PC-9 (cell line): ENCODE measurements at regions not wholly inside any gene's neighbourhood (a gene's known extent, or its start where the extent isn't known, plus 50 kb on each side); places are given as distances from the start of the nearest gene placed in this dataset.

Experiments used
- BruUV-seq: library from RNA; stranded (reverse); fragments of 400-500 nt; replicated peaks from 2 replicates; lab custom pipeline; 2021; lab: Mats Ljungman, UMichigan
- CTCF ChIA-PET: fragments of 300-600 bp; sonication (Branson Sonifier 250); formaldehyde crosslinking; loops from one replicate; lab custom pipeline; 2022; ENCODE audit warnings: antibody characterized with exemption; lab: Charles Lee
- POLR2A ChIA-PET: fragments of 300-600 bp; sonication (Branson Sonifier 250); formaldehyde crosslinking; loops from one replicate; lab custom pipeline; 2022; ENCODE audit warnings: antibody characterized with exemption; ENCODE audit not compliant: unreplicated experiment; lab: Charles Lee
- DNase-seq, 2 experiments: peaks; one replicate each; pipeline versions ENCODE4 v3.0.0 to v3.0.0-alpha.2; 2015 to 2022; ENCODE audit warnings: mixed read lengths in 1 of 2
- H2AFZ ChIP-seq: fragments of 200-600 bp; sonication (generic); 2 replicates; pipeline ENCODE4 v1.8.1; 2017; ENCODE audit warnings: antibody characterized with exemption
- H3F3A ChIP-seq: fragments of 200-600 bp; sonication (generic); 2 replicates; pipeline ENCODE4 v1.8.1; 2017; ENCODE audit warnings: antibody characterized with exemption, mild to moderate bottlenecking, low read depth; ENCODE audit not compliant: insufficient read depth
- H3K27ac ChIP-seq: fragments of 200-600 bp; sonication (generic); 2 replicates; pipeline ENCODE4 v1.6.1; 2016; ENCODE audit warnings: mixed run types
- H3K27me3 ChIP-seq: fragments of 200-600 bp; sonication (generic); 2 replicates; pipeline ENCODE4 v1.6.1; 2016; ENCODE audit warnings: low read depth, mixed run types; ENCODE audit not compliant: insufficient read depth
- H3K36me3 ChIP-seq: fragments of 200-600 bp; sonication (generic); 2 replicates; pipeline ENCODE4 v1.6.1; 2016; ENCODE audit warnings: low read depth, mixed run types
- H3K4me1 ChIP-seq: fragments of 200-600 bp; sonication (generic); replicated peaks from 2 replicates; pipeline ENCODE4 v1.6.1; 2016; ENCODE audit warnings: mixed run types; ENCODE audit not compliant: insufficient read depth
- H3K4me2 ChIP-seq: fragments of 200-600 bp; sonication (generic); 2 replicates; pipeline ENCODE4 v1.6.1; 2017; ENCODE audit warnings: mixed run types
- H3K4me3 ChIP-seq: fragments of 200-600 bp; sonication (generic); 2 replicates; pipeline ENCODE4 v1.6.1; 2016; ENCODE audit warnings: mixed run types
- H3K79me2 ChIP-seq: fragments of 200-600 bp; sonication (generic); 2 replicates; pipeline ENCODE4 v1.6.1; 2017; ENCODE audit warnings: low read depth, mixed run types
- H3K9me2 ChIP-seq: fragments of 200-600 bp; sonication (generic); 2 replicates; pipeline ENCODE4 v1.8.1; 2017; ENCODE audit warnings: mild to moderate bottlenecking; ENCODE audit not compliant: insufficient read depth
- H3K9me3 ChIP-seq: fragments of 200-600 bp; sonication (generic); 2 replicates; pipeline ENCODE4 v1.8.1; 2016; ENCODE audit warnings: low read depth; ENCODE audit not compliant: insufficient read depth
- H4K20me1 ChIP-seq: fragments of 200-600 bp; sonication (generic); 2 replicates; pipeline ENCODE4 v1.8.1; 2017; ENCODE audit not compliant: insufficient read depth
- EZH2 ChIP-seq: fragments of 200-600 bp; sonication (generic); IDR thresholded peaks from 2 replicates; pipeline ENCODE4 v1.8.0; 2017; ENCODE audit warnings: antibody characterized with exemption, low read depth
- intact Hi-C: fragments of 100-400 bp; cut with micrococcal nuclease; formaldehyde crosslinking; loops from one replicate; pipeline ENCODE4 v1.10.0; 2022; ENCODE audit not compliant: unreplicated experiment
- TF ChIP-seq, protein P1 (sequence below): fragments of 200-600 bp; sonication (generic); conservative IDR thresholded peaks from 2 replicates; pipeline ENCODE4 v1.6.1; 2017; ENCODE audit warnings: mixed run types, antibody characterized with exemption, mild to moderate bottlenecking, moderate library complexity

DNA sequence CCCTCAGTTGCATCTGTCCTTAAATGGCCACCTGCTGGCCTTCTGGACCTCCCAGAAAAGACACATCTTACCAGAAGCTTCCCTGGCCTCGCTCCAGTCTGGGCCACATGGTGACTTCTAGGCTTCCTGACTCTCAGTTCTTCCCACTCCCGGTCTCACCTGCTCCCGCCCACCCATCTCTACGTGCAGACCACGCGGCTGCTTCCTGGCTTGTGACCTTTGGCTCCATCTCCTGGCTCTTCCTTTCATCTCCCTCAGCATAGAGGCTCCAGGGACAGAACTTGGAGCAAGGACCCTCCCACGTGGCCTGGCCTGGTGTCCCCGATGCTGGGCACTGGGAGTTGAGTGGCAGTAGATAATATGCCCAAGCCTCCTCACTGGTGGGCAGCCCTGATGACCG is 124.9 kb upstream of the IRF2BP2 start:
- peaks cover 20% of the 10 kb centered on the region for H3K4me1 ChIP-seq
- no peak overlapping the region for H3K27ac ChIP-seq
- no peaks in the 10 kb centered on the region for H3K27me3 ChIP-seq
- no peak for TF ChIP-seq EZH2
- TF ChIP-seq, protein P1, sequence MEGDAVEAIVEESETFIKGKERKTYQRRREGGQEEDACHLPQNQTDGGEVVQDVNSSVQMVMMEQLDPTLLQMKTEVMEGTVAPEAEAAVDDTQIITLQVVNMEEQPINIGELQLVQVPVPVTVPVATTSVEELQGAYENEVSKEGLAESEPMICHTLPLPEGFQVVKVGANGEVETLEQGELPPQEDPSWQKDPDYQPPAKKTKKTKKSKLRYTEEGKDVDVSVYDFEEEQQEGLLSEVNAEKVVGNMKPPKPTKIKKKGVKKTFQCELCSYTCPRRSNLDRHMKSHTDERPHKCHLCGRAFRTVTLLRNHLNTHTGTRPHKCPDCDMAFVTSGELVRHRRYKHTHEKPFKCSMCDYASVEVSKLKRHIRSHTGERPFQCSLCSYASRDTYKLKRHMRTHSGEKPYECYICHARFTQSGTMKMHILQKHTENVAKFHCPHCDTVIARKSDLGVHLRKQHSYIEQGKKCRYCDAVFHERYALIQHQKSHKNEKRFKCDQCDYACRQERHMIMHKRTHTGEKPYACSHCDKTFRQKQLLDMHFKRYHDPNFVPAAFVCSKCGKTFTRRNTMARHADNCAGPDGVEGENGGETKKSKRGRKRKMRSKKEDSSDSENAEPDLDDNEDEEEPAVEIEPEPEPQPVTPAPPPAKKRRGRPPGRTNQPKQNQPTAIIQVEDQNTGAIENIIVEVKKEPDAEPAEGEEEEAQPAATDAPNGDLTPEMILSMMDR: no peak
- no TSS peak for BruUV-seq
- POLR2A ChIA-PET: no interaction called here
- H3K4me3 ChIP-seq: no peak overlapping the region
- H3K79me2 ChIP-seq: no peaks in the 10 kb centered on the region
- CTCF ChIA-PET: no interaction called here
- H4K20me1 ChIP-seq: no peaks in the 10 kb centered on the region
- no peak overlapping the region for H3K4me2 ChIP-seq
- H3F3A ChIP-seq: peaks cover 21% of the 10 kb centered on the region
- intact Hi-C loops: no loop called here
- no peak overlapping the region for H2AFZ ChIP-seq
- no peaks in the 10 kb centered on the region for H3K9me3 ChIP-seq
- H3K9me2 ChIP-seq: no peaks in the 10 kb centered on the region
- no peaks in the 10 kb centered on the region for H3K36me3 ChIP-seq
- no peak for DNase-seq

DNA sequence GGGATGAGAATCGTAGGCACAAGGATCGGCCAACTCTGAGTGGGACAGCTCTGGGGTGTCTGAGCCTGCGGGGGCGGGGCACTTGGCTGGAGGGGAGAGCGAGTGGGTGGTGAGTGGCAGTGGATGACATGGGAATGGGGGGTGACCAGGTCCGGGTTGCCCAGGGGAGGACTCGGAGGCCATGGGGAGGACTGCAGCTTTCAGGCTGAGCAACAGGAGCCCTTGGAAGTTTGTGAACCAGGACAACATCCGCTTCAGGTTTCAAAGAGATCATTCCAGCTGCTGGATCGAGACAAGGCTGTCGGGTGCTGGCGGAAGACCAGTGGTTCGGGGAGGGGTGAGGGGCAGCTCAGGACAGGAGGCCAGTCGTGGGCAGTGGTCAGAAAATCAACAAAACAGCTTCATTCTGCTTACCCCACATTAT is 124.4 kb upstream of the IRF2BP2 start:
- no peaks in the 10 kb centered on the region for H3K36me3 ChIP-seq
- intact Hi-C loops: no loop called here
- H3F3A ChIP-seq: peaks cover 21% of the 10 kb centered on the region
- no peaks in the 10 kb centered on the region for H4K20me1 ChIP-seq
- no peak for DNase-seq
- TF ChIP-seq EZH2: no peak
- TF ChIP-seq, protein P1: no peak
- no peaks in the 10 kb centered on the region for H3K79me2 ChIP-seq
- no peaks in the 10 kb centered on the region for H3K9me3 ChIP-seq
- H3K4me1 ChIP-seq: peaks cover 20% of the 10 kb centered on the region
- ChIA-PET CTCF (no interaction called here), POLR2A (no interaction called here)
- H3K27me3 ChIP-seq: no peaks in the 10 kb centered on the region
- H3K4me2 ChIP-seq: no peak overlapping the region
- H3K27ac ChIP-seq: no peak overlapping the region
- BruUV-seq: no TSS peak
- no peaks in the 10 kb centered on the region for H3K9me2 ChIP-seq
- no peak overlapping the region for H2AFZ ChIP-seq
- H3K4me3 ChIP-seq: no peak overlapping the region

DNA sequence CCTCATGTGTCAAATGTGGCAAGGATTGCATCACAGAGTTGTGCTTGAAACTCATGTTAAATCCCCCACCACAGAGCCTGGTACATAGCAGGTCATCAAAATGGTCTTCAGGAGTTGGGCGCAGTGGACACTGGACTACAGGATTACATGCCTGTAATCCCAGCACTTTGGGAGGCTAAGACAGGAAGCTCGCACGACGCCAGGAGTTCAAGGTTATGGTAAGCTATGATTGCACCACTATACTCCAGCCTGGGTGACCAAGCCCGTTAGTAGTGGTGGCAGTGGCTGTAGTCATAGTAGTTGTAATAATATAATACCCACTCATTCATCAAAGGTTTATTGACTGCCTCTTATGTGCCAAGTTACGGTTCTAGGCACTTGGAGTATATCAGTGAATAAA is 123.4 kb upstream of the IRF2BP2 start:
- peaks cover 25% of the 10 kb centered on the region for H3K4me1 ChIP-seq
- no TSS peak for BruUV-seq
- no peaks in the 10 kb centered on the region for H3K27me3 ChIP-seq
- no peaks in the 10 kb centered on the region for H3K9me3 ChIP-seq
- H3K27ac ChIP-seq: no peak overlapping the region
- POLR2A ChIA-PET: no interaction called here
- TF ChIP-seq, protein P1: no peak
- TF ChIP-seq EZH2: no peak
- H3K9me2 ChIP-seq: no peaks in the 10 kb centered on the region
- H3K4me3 ChIP-seq: no peak overlapping the region
- no peak for DNase-seq
- no peaks in the 10 kb centered on the region for H4K20me1 ChIP-seq
- H3K36me3 ChIP-seq: no peaks in the 10 kb centered on the region
- peaks cover 21% of the 10 kb centered on the region for H3F3A ChIP-seq
- no peak overlapping the region for H3K4me2 ChIP-seq
- H2AFZ ChIP-seq: no peak overlapping the region
- CTCF ChIA-PET: no interaction called here
- H3K79me2 ChIP-seq: no peaks in the 10 kb centered on the region
- intact Hi-C loops: no loop called here
